ENCODE measurements at regions not wholly inside any gene's neighbourhood (a gene's known extent, or its start where the extent isn't known, plus 50 kb on each side); places are given as distances from the start of the nearest gene placed in this dataset.

DNA sequence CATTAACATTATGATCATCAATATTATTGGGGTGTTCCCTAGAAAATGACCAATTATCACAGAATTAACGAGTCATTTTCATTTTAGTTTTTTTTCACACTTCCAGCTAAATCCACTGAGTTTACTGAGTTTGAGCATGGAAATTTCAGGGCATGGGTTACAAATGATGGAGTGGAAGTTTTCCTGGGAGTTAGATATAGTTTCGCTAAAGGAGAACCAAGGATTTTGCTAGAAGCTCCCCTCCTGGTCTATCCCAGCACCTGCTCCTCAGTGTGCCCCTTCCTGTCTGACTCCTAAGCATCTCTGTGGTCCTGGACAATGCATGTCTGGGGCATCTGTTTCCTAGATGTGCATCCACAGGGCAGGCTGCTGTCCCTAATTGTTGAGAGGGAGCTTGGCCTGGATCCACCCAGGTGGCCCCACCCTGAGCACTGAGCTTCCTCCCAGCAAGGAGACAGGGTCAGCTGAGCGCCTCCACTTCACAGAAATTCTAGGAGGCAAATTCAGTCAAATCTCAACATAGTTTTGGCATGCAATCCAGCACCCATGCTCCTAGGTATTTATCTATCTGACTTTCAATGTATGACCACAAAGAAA lies 102.3 kb upstream of the GOLGA6L6 start:
- H3K27ac ChIP-seq (ENCODE audit: low read depth in 2 of 2, low read length in 1 of 2): no peak overlapping the region
- CTCF ChIA-PET: interaction anchor here (1.1 kb wide), 1 partner anchor 640 kb away, joined by 5 read pairs; no protein-coding TSS in a partner anchor
- no peak overlapping the region for H3K4me3 ChIP-seq (ENCODE audit: low read depth in 2 of 2, low read length in 1 of 2)
- H3K36me3 ChIP-seq (replicated peaks in 1 of 2; ENCODE audit: control insufficient read depth in 1 of 2, insufficient read depth in 2 of 2, low read length in 1 of 2): no peaks in the 10 kb centered on the region
- WGBS (ENCODE audit: low lambda C conversion rate): under 1% methylated on average over 3 of the region's 3 CpGs
- peaks cover 40% of the 10 kb centered on the region for H3K27me3 ChIP-seq (ENCODE audit: insufficient read depth)
- H3K9ac ChIP-seq: no peak overlapping the region
- no peaks in the 10 kb centered on the region for H3K9me2 ChIP-seq
- no peaks in the 10 kb centered on the region for H4K20me1 ChIP-seq (ENCODE audit: insufficient read depth)
- no peak overlapping the region for H2AFZ ChIP-seq (ENCODE audit: low read depth)
- no peaks in the 10 kb centered on the region for H3K79me2 ChIP-seq (ENCODE audit: insufficient read depth)
- no peaks in the 10 kb centered on the region for H3F3A ChIP-seq (replicated peaks; ENCODE audit: insufficient read depth)
- no peak for TF ChIP-seq EZH2phosphoT487 (IDR thresholded peaks at IDR 0.05; ENCODE audit: borderline replicate concordance, low read depth)
- no peak for TF ChIP-seq GATA2 (CRISPR knock-in tag; IDR thresholded peaks at IDR 0.05)
- TF ChIP-seq SMC3 (IDR thresholded peaks at IDR 0.05; ENCODE audit: low read depth, low read length): no peak
- TF ChIP-seq RFX5 (IDR thresholded peaks at IDR 0.05; ENCODE audit: low read length): no peak
- TF ChIP-seq POLR2AphosphoS5 (IDR thresholded peaks at IDR 0.05; ENCODE audit: low read depth, low read length): no peak
- TF ChIP-seq, protein P1, sequence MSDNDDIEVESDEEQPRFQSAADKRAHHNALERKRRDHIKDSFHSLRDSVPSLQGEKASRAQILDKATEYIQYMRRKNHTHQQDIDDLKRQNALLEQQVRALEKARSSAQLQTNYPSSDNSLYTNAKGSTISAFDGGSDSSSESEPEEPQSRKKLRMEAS (IDR thresholded peaks at IDR 0.05; ENCODE audit: low read depth): no peak
- no peak for TF ChIP-seq YY1 (IDR thresholded peaks at IDR 0.05; ENCODE audit: low read depth)
- no peak for TF ChIP-seq SIN3A (IDR thresholded peaks at IDR 0.05; ENCODE audit: borderline replicate concordance, low read depth, low read length)
- TF ChIP-seq FOXJ3 (CRISPR knock-in tag; IDR thresholded peaks at IDR 0.05): no peak
- TF ChIP-seq, protein P2, sequence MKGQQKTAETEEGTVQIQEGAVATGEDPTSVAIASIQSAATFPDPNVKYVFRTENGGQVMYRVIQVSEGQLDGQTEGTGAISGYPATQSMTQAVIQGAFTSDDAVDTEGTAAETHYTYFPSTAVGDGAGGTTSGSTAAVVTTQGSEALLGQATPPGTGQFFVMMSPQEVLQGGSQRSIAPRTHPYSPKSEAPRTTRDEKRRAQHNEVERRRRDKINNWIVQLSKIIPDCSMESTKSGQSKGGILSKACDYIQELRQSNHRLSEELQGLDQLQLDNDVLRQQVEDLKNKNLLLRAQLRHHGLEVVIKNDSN (IDR thresholded peaks at IDR 0.05; ENCODE audit: borderline replicate concordance, low read depth): no peak
- no peak for TF ChIP-seq RCOR1 (IDR thresholded peaks at IDR 0.05; ENCODE audit: low read length)
- TF ChIP-seq, protein P3, sequence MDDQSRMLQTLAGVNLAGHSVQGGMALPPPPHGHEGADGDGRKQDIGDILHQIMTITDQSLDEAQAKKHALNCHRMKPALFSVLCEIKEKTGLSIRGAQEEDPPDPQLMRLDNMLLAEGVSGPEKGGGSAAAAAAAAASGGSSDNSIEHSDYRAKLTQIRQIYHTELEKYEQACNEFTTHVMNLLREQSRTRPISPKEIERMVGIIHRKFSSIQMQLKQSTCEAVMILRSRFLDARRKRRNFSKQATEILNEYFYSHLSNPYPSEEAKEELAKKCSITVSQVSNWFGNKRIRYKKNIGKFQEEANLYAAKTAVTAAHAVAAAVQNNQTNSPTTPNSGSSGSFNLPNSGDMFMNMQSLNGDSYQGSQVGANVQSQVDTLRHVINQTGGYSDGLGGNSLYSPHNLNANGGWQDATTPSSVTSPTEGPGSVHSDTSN (IDR thresholded peaks at IDR 0.05): no peak
- TF ChIP-seq, protein P4, sequence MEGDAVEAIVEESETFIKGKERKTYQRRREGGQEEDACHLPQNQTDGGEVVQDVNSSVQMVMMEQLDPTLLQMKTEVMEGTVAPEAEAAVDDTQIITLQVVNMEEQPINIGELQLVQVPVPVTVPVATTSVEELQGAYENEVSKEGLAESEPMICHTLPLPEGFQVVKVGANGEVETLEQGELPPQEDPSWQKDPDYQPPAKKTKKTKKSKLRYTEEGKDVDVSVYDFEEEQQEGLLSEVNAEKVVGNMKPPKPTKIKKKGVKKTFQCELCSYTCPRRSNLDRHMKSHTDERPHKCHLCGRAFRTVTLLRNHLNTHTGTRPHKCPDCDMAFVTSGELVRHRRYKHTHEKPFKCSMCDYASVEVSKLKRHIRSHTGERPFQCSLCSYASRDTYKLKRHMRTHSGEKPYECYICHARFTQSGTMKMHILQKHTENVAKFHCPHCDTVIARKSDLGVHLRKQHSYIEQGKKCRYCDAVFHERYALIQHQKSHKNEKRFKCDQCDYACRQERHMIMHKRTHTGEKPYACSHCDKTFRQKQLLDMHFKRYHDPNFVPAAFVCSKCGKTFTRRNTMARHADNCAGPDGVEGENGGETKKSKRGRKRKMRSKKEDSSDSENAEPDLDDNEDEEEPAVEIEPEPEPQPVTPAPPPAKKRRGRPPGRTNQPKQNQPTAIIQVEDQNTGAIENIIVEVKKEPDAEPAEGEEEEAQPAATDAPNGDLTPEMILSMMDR (IDR thresholded peaks at IDR 0.05): no peak
- no peaks in the 10 kb centered on the region for H3K4me1 ChIP-seq (ENCODE audit: control insufficient read depth in 1 of 2, insufficient read depth in 2 of 2, low read depth in 1 of 2, low read length in 1 of 2)
- no peak overlapping the region for H3K4me2 ChIP-seq
- POLR2A ChIA-PET: no interaction called here
- DNase-seq: no peak
- no peaks in the 10 kb centered on the region for H3K9me3 ChIP-seq

Data from SK-N-SH (cell line).